H1 (cell line): ENCODE measurements at regions not wholly inside any gene's neighbourhood (a gene's known extent, or its start where the extent isn't known, plus 50 kb on each side); places are given as distances from the start of the nearest gene placed in this dataset.
A peak's percentile ranks its signal among the peaks of the same experiment; 100 is the strongest.

Experiments used
- CTCF ChIA-PET: fragments of 300-600 bp; sonication (Branson Sonifier 250); formaldehyde crosslinking; loops from one replicate; lab custom pipeline; 2021; ENCODE audit not compliant: partially characterized antibody; lab: Charles Lee
- POLR2A ChIA-PET: fragments of 300-600 bp; sonication (Branson Sonifier 250); formaldehyde crosslinking; loops from one replicate; lab custom pipeline; 2021; ENCODE audit warnings: inconsistent platforms; ENCODE audit not compliant: partially characterized antibody; lab: Charles Lee
- DNase-seq, 2 experiments: peaks; one replicate each; pipeline versions ENCODE4 v3.0.0 to v3.0.0-alpha.2; 2010 to 2022; ENCODE audit warnings: low spot score in 2 of 2, low read depth in 1 of 2, mixed read lengths in 1 of 2
- FAIRE-seq: peaks from 2 replicates; lab custom pipeline; 2011; peaks lifted over from hg19 to GRCh38; lab: Jason Lieb, UNC
- H2AFZ ChIP-seq: 2 replicates; pipeline ENCODE4 v1.8.1; 2012; ENCODE audit warnings: low read length, inconsistent platforms
- H2AK5ac ChIP-seq: 2 replicates; pipeline ENCODE4 v1.6.1; 2013; ENCODE audit warnings: low read depth, low read length
- H2BK120ac ChIP-seq: replicated peaks from 2 replicates; pipeline ENCODE3; 2013; ENCODE audit warnings: low read depth, low read length, inconsistent platforms
- H2BK12ac ChIP-seq: 2 replicates; pipeline ENCODE4 v1.6.1; 2013; ENCODE audit warnings: low read depth, low read length
- H2BK15ac ChIP-seq: 2 replicates; pipeline ENCODE4 v1.6.1; 2013; ENCODE audit warnings: low read length
- H2BK20ac ChIP-seq: 2 replicates; pipeline ENCODE4 v1.6.1; 2013; ENCODE audit warnings: low read length
- H2BK5ac ChIP-seq: 2 replicates; pipeline ENCODE4 v1.6.1; 2013; ENCODE audit warnings: low read depth, low read length
- H3K14ac ChIP-seq: 2 replicates; pipeline ENCODE4 v1.6.1; 2013; ENCODE audit warnings: inconsistent platforms; ENCODE audit not compliant: insufficient read length
- H3K18ac ChIP-seq: 2 replicates; pipeline ENCODE4 v1.6.1; 2013; ENCODE audit warnings: low read length; ENCODE audit errors: extremely low read depth
- H3K23ac ChIP-seq: 2 replicates; pipeline ENCODE4 v1.6.1; 2013; ENCODE audit warnings: inconsistent platforms; ENCODE audit not compliant: insufficient read length
- H3K23me2 ChIP-seq: 2 replicates; pipeline ENCODE4 v1.6.1; 2013; ENCODE audit warnings: low read depth, low read length
- H3K27ac ChIP-seq: 2 replicates; pipeline ENCODE4 v1.6.1; 2011; ENCODE audit warnings: low read depth, low read length, inconsistent platforms
- H3K27me3 ChIP-seq, 4 experiments: replicated peaks in 1 of 4; 1 replicate in 1 of 4; 2 replicates in 3 of 4; pipeline versions ENCODE4 v1.6.1 to v1.8.1; 2011 to 2013; ENCODE audit warnings: low read length in 3 of 4, mild to moderate bottlenecking in 3 of 4, inconsistent platforms in 2 of 4, mixed read lengths in 2 of 4, moderate library complexity in 1 of 4; ENCODE audit not compliant: control insufficient read depth in 3 of 4, insufficient read depth in 3 of 4; ENCODE audit errors: extremely low read depth in 1 of 4
- H3K36me3 ChIP-seq, 4 experiments: 2 replicates each; pipeline versions ENCODE4 v1.6.1 to v1.8.1; 2011 to 2013; ENCODE audit warnings: mild to moderate bottlenecking in 4 of 4, low read length in 3 of 4, moderate library complexity in 2 of 4, control low read depth in 1 of 4, inconsistent platforms in 1 of 4; ENCODE audit not compliant: insufficient read depth in 4 of 4, control insufficient read depth in 2 of 4
- H3K4ac ChIP-seq: replicated peaks from 2 replicates; pipeline ENCODE3; 2013; ENCODE audit warnings: low read length, low read depth, mixed read lengths, inconsistent platforms; ENCODE audit not compliant: insufficient read length
- H3K4me1 ChIP-seq, 4 experiments: replicated peaks in 1 of 4; 1 replicate in 1 of 4; 2 replicates in 3 of 4; pipeline versions ENCODE4 v1.6.1 to v1.8.1; 2011 to 2013; ENCODE audit warnings: low read length in 3 of 4, inconsistent platforms in 2 of 4, mixed read lengths in 1 of 4; ENCODE audit not compliant: insufficient read depth in 4 of 4, control insufficient read depth in 3 of 4
- H3K4me2 ChIP-seq, 2 experiments: 2 replicates each; pipeline versions ENCODE4 v1.6.1 to v1.8.1; 2011 to 2013; ENCODE audit warnings: low read depth in 2 of 2, low read length in 2 of 2, control low read depth in 1 of 2, inconsistent platforms in 1 of 2, mild to moderate bottlenecking in 1 of 2; ENCODE audit not compliant: insufficient read depth in 1 of 2
- H3K4me3 ChIP-seq, 4 experiments: fragments of 200-600, 300-600 bp in 1 of 4; sonication (generic), shearing (Covaris generic), sonication (Bioruptor Twin) in 1 of 4; 2 replicates each; pipeline versions ENCODE4 v1.5.1 to v1.8.1; 2011 to 2016; ENCODE audit warnings: low read length in 4 of 4, low read depth in 3 of 4, control low read depth in 2 of 4, inconsistent platforms in 2 of 4, mild to moderate bottlenecking in 2 of 4, mixed read lengths in 1 of 4, moderate library complexity in 1 of 4; ENCODE audit not compliant: insufficient read depth in 2 of 4; ENCODE audit errors: extremely low read depth in 1 of 4
- H3K56ac ChIP-seq: replicated peaks from 2 replicates; pipeline ENCODE3; 2013; ENCODE audit warnings: low read depth, mild to moderate bottlenecking, mixed read lengths, low read length, inconsistent platforms; ENCODE audit not compliant: insufficient read length
- H3K79me1 ChIP-seq: 2 replicates; pipeline ENCODE4 v1.6.1; 2013; ENCODE audit warnings: low read depth, low read length, control low read depth
- H3K79me2 ChIP-seq, 2 experiments: 2 replicates each; pipeline versions ENCODE4 v1.6.1 to v1.8.1; 2012 to 2013; ENCODE audit warnings: low read length in 2 of 2, mild to moderate bottlenecking in 2 of 2, inconsistent platforms in 1 of 2; ENCODE audit not compliant: insufficient read depth in 2 of 2, control insufficient read depth in 1 of 2
- H3K9ac ChIP-seq, 4 experiments: replicated peaks in 1 of 4; 1 replicate in 1 of 4; 2 replicates in 3 of 4; pipeline versions ENCODE4 v1.6.1 to v1.8.1; 2011 to 2013; ENCODE audit warnings: low read depth in 3 of 4, low read length in 3 of 4, control low read depth in 2 of 4, mild to moderate bottlenecking in 2 of 4, moderate library complexity in 2 of 4, inconsistent platforms in 1 of 4; ENCODE audit errors: extremely low read depth in 1 of 4
- H3K9me3 ChIP-seq, 2 experiments: 2 replicates each; pipeline versions ENCODE4 v1.6.1 to v1.8.1; 2012 to 2013; ENCODE audit warnings: mild to moderate bottlenecking in 2 of 2, moderate library complexity in 2 of 2, control low read depth in 1 of 2, inconsistent platforms in 1 of 2, low read depth in 1 of 2, low read length in 1 of 2, mixed read lengths in 1 of 2; ENCODE audit not compliant: insufficient read depth in 2 of 2
- H4K20me1 ChIP-seq, 2 experiments: replicated peaks in 1 of 2; 2 replicates each; pipeline versions ENCODE3 to v1.8.1; 2011 to 2013; ENCODE audit warnings: inconsistent platforms in 2 of 2, low read length in 2 of 2, mild to moderate bottlenecking in 1 of 2; ENCODE audit not compliant: insufficient read depth in 2 of 2, control insufficient read depth in 1 of 2
- H4K5ac ChIP-seq: 2 replicates; pipeline ENCODE4 v1.6.1; 2013; ENCODE audit warnings: low read length, low read depth, mixed read lengths, inconsistent platforms; ENCODE audit not compliant: insufficient read length
- H4K8ac ChIP-seq: 2 replicates; pipeline ENCODE4 v1.8.0; 2013; ENCODE audit warnings: mild to moderate bottlenecking, moderate library complexity, low read length, inconsistent platforms; ENCODE audit not compliant: insufficient read depth; ENCODE audit errors: extremely low read depth
- H4K91ac ChIP-seq: replicated peaks from 2 replicates; pipeline ENCODE3; 2013; ENCODE audit warnings: low read length, mixed read lengths, inconsistent platforms; ENCODE audit not compliant: insufficient read length
- ASH2L ChIP-seq: fragments of 200-600, 300-600 bp; sonication (generic); IDR thresholded peaks from one replicate; pipeline ENCODE4 v1.7.1; 2017; ENCODE audit warnings: low read length
- CBX8 ChIP-seq: fragments of 300-800, 300-1000 bp; sonication (generic); IDR thresholded peaks from 2 replicates; pipeline ENCODE4 v1.7.1; 2016; ENCODE audit warnings: low read depth, low read length, borderline replicate concordance
- EGR1 ChIP-seq: IDR thresholded peaks from 2 replicates; pipeline ENCODE4 v1.6.1; 2011; ENCODE audit warnings: low read depth, low read length, borderline replicate concordance
- GABPA ChIP-seq: IDR thresholded peaks from 2 replicates; pipeline ENCODE4 v1.6.1; 2011; ENCODE audit warnings: mild to moderate bottlenecking, low read length, moderate library complexity, borderline replicate concordance; ENCODE audit not compliant: insufficient read depth
- KDM1A ChIP-seq: fragments of 200-600, 300-600 bp; sonication (generic); IDR thresholded peaks from 2 replicates; pipeline ENCODE4 v1.7.1; 2016; ENCODE audit warnings: mild to moderate bottlenecking, low read length, borderline replicate concordance
- RBBP5 ChIP-seq: IDR thresholded peaks from 2 replicates; pipeline ENCODE4 v1.7.1; 2012; ENCODE audit warnings: low read depth, mild to moderate bottlenecking, inconsistent platforms, low read length, moderate library complexity, borderline replicate concordance
- RFX5 ChIP-seq: IDR thresholded peaks from 2 replicates; pipeline ENCODE4 v1.6.1; 2011; ENCODE audit warnings: low read depth, low read length, improper control_type of control experiment, borderline replicate concordance
- SP1 ChIP-seq: IDR thresholded peaks from 2 replicates; pipeline ENCODE4 v1.6.1; 2011; ENCODE audit warnings: low read depth, low read length
- SP2 ChIP-seq: IDR thresholded peaks from 2 replicates; pipeline ENCODE4 v1.6.1; 2012; ENCODE audit warnings: mild to moderate bottlenecking, low read length, inconsistent platforms
- TAF1 ChIP-seq: IDR thresholded peaks from 2 replicates; pipeline ENCODE4 v1.6.1; 2011; ENCODE audit warnings: mild to moderate bottlenecking, low read depth, low read length
- TEAD4 ChIP-seq: IDR thresholded peaks from 2 replicates; pipeline ENCODE4 v1.6.1; 2012; ENCODE audit warnings: low read depth, low read length, inconsistent platforms, mixed read lengths
- WGBS, 2 experiments: shearing (Covaris generic) in 1 of 2; methylation state at CpG; one replicate each; pipeline versions ENCODE4 v1.1.6 to v1.1.7; 2013 to 2015; ENCODE audit warnings: low lambda C conversion rate in 2 of 2, mixed read lengths in 2 of 2, inconsistent platforms in 1 of 2, low coverage in 1 of 2, missing lambda C conversion rate in 1 of 2; ENCODE audit not compliant: insufficient replicate concordance in 2 of 2, insufficient coverage in 1 of 2, insufficient read length in 1 of 2; ENCODE audit errors: extremely low coverage in 1 of 2, missing lambda C conversion rate in 1 of 2; 5-methylcytosine and 5-hydroxymethylcytosine counted together

GRCh38 chr12:68538726-68539614, 71.7 kb upstream of the RAP1B start:
- 45% methylated on average over 11 of the region's 11 CpGs; no CpG with 5 or more reads in 1 of the 2 experiments for WGBS, 2 experiments
- Histone ChIP-seq H3K27ac (peak overlapping the region; percentile 72; the same call in 1 of the 2 replicates), H3K56ac (no peak overlapping the region), H3K4ac (no peak overlapping the region), H3K9ac (no peak overlapping the region), H3K79me1 (no peaks in the 10 kb centered on the region), H4K5ac (peak overlapping the region; percentile 93), H2BK120ac (no peak overlapping the region), H3K14ac (no peak overlapping the region), H4K8ac (no peak overlapping the region), H3K23ac (no peak overlapping the region), H2BK5ac (no peak overlapping the region), H2AK5ac (no peak overlapping the region), H3K4me2 (peak overlapping the region; percentile 26 to 54; a peak in 3 of 4 replicates), H3K4me1 (peaks cover 0 to 6% (median 0%) of the 10 kb centered on the region in 4 experiments; a peak in 3 of 7 replicates), H3K4me3 (peak overlapping the region in 1 of 4 experiments; percentile 43; a peak in 1 of 8 replicates), H3K27me3 (no peaks in the 10 kb centered on the region), H3K18ac (no peak overlapping the region; the same call in 1 of the 2 replicates), H3K36me3 (no peaks in the 10 kb centered on the region; a peak in 1 of 8 replicates), H4K20me1 (no peaks in the 10 kb centered on the region), H3K79me2 (no peaks in the 10 kb centered on the region), H2BK12ac (no peak overlapping the region), H2BK20ac (no peak overlapping the region), H2BK15ac (no peak overlapping the region), H4K91ac (no peak overlapping the region), H2AFZ (peak overlapping the region; percentile 81), H3K9me3 (peaks cover 6 to 12% of the 10 kb centered on the region in 2 experiments), H3K23me2 (no peaks in the 10 kb centered on the region)
- ChIA-PET POLR2A (interaction anchor here (1.0 to 1.8 kb wide), 2 partner anchors 39 to 71 kb away, joined by 3 to 4 read pairs; partner anchors contain the start of gene RAP1B), CTCF (interaction anchor here (0.6 to 1.9 kb wide), 3 partner anchors 41 to 180 kb away, joined by 3 to 6 read pairs (median 3); no protein-coding TSS in a partner anchor)
- peak; percentile 49; the same call in 1 of the 2 replicates for TF ChIP-seq SP1
- peak; percentile 66; the same call in 1 of the 2 replicates for TF ChIP-seq TEAD4
- TF ChIP-seq RFX5, result no peak
- peak; percentile 62; the same call in 1 of the 2 replicates for TF ChIP-seq EGR1
- TF ChIP-seq RBBP5, result 0 out of 2 replicates have a peak, but pooled peaks have one; percentile 61
- TF ChIP-seq GABPA, result no peak
- TF ChIP-seq KDM1A, result no peak
- peak; percentile 29; the same call in 1 of the 2 replicates for TF ChIP-seq TAF1
- TF ChIP-seq SP2, result no peak
- peak; percentile 75 for TF ChIP-seq ASH2L
- TF ChIP-seq CBX8, result no peak
- FAIRE-seq, result peak; percentile 42
- DNase-seq, result peak; percentile 51 to 53
